Liver (tissue), 3 donors: ENCODE measurements at regions not wholly inside any gene's neighbourhood (a gene's known extent, or its start where the extent isn't known, plus 50 kb on each side); places are given as distances from the start of the nearest gene placed in this dataset.

Source experiments
- FOXA1 ChIP-seq: IDR thresholded peaks from 2 replicates; pipeline ENCODE4 v1.6.1; 2016; ENCODE audit warnings: antibody characterized with exemption
- HNF4G ChIP-seq: IDR thresholded peaks from 2 replicates; pipeline ENCODE4 v1.6.1; 2016; ENCODE audit warnings: antibody characterized with exemption
- JUND ChIP-seq, 2 donors: IDR thresholded peaks; 2 replicates each; pipeline ENCODE4 v1.6.1; 2016; ENCODE audit warnings: antibody characterized with exemption in 2 of 2
- RAD21 ChIP-seq, 2 donors: IDR thresholded peaks; 2 replicates each; pipeline ENCODE4 v1.6.1; 2016; ENCODE audit warnings: antibody characterized with exemption in 2 of 2, mild to moderate bottlenecking in 2 of 2
- SP1 ChIP-seq: IDR thresholded peaks from 2 replicates; pipeline ENCODE4 v1.6.1; 2018; ENCODE audit warnings: antibody characterized with exemption, mild to moderate bottlenecking
- TAF1 ChIP-seq: conservative IDR thresholded peaks from 2 replicates; pipeline ENCODE4 v1.6.1; 2016; ENCODE audit warnings: antibody characterized with exemption, mild to moderate bottlenecking
- YY1 ChIP-seq: IDR thresholded peaks from 2 replicates; pipeline ENCODE4 v1.6.1; 2016; ENCODE audit warnings: antibody characterized with exemption, mild to moderate bottlenecking
- TF ChIP-seq, protein P1 (sequence below): IDR thresholded peaks from 2 replicates; pipeline ENCODE4 v1.6.1; 2016; ENCODE audit warnings: antibody characterized with exemption, mild to moderate bottlenecking
- TF ChIP-seq, protein P2 (sequence below): fragments of 150-350 bp; IDR thresholded peaks from 2 replicates; pipeline ENCODE4 v1.5.1; 2017; ENCODE audit warnings: improper control_type of control experiment, low read depth, low read length; ENCODE audit not compliant: missing input control
- TF ChIP-seq, protein P3 (sequence below): IDR thresholded peaks from 2 replicates; pipeline ENCODE4 v1.6.1; 2016; ENCODE audit warnings: antibody characterized with exemption
- TF ChIP-seq, protein P4 (sequence below): IDR thresholded peaks from 2 replicates; pipeline ENCODE4 v1.6.1; 2016; ENCODE audit warnings: antibody characterized with exemption
- TF ChIP-seq, protein P5 (sequence below): IDR thresholded peaks from 2 replicates; pipeline ENCODE4 v1.6.1; 2016; ENCODE audit warnings: antibody characterized with exemption
- donor health status: healthy.
- donor health status: healthy.

DNA sequence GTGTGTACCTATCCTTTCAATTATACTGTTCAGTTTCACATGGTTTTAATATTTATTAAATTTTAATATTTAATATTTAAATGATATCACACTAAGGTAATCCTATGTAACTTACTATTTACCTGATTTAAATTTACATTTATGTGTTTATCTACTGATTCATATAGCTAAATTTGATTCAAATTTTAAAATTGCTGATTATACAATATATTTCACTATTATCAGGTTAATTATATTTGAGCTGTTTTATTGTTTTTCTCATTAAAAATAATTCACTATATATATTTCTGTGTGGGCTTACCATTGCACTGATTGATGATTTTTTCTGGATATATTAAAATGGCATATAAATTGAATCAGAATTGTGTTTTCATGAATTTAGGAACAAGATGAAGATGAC, 1923.5 kb downstream of the STIM2 start:
- TF ChIP-seq, protein P1, sequence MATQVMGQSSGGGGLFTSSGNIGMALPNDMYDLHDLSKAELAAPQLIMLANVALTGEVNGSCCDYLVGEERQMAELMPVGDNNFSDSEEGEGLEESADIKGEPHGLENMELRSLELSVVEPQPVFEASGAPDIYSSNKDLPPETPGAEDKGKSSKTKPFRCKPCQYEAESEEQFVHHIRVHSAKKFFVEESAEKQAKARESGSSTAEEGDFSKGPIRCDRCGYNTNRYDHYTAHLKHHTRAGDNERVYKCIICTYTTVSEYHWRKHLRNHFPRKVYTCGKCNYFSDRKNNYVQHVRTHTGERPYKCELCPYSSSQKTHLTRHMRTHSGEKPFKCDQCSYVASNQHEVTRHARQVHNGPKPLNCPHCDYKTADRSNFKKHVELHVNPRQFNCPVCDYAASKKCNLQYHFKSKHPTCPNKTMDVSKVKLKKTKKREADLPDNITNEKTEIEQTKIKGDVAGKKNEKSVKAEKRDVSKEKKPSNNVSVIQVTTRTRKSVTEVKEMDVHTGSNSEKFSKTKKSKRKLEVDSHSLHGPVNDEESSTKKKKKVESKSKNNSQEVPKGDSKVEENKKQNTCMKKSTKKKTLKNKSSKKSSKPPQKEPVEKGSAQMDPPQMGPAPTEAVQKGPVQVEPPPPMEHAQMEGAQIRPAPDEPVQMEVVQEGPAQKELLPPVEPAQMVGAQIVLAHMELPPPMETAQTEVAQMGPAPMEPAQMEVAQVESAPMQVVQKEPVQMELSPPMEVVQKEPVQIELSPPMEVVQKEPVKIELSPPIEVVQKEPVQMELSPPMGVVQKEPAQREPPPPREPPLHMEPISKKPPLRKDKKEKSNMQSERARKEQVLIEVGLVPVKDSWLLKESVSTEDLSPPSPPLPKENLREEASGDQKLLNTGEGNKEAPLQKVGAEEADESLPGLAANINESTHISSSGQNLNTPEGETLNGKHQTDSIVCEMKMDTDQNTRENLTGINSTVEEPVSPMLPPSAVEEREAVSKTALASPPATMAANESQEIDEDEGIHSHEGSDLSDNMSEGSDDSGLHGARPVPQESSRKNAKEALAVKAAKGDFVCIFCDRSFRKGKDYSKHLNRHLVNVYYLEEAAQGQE, result no peak
- TF ChIP-seq, protein P2, sequence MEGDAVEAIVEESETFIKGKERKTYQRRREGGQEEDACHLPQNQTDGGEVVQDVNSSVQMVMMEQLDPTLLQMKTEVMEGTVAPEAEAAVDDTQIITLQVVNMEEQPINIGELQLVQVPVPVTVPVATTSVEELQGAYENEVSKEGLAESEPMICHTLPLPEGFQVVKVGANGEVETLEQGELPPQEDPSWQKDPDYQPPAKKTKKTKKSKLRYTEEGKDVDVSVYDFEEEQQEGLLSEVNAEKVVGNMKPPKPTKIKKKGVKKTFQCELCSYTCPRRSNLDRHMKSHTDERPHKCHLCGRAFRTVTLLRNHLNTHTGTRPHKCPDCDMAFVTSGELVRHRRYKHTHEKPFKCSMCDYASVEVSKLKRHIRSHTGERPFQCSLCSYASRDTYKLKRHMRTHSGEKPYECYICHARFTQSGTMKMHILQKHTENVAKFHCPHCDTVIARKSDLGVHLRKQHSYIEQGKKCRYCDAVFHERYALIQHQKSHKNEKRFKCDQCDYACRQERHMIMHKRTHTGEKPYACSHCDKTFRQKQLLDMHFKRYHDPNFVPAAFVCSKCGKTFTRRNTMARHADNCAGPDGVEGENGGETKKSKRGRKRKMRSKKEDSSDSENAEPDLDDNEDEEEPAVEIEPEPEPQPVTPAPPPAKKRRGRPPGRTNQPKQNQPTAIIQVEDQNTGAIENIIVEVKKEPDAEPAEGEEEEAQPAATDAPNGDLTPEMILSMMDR, result no peak
- TF ChIP-seq, protein P3, sequence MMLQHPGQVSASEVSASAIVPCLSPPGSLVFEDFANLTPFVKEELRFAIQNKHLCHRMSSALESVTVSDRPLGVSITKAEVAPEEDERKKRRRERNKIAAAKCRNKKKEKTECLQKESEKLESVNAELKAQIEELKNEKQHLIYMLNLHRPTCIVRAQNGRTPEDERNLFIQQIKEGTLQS, result no peak
- TF ChIP-seq, protein P4, sequence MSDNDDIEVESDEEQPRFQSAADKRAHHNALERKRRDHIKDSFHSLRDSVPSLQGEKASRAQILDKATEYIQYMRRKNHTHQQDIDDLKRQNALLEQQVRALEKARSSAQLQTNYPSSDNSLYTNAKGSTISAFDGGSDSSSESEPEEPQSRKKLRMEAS, result no peak
- TF ChIP-seq RAD21 (IDR thresholded peaks at IDR 0.05) (no peak), YY1 (no peak), JUND (IDR thresholded peaks at IDR 0.05) (no peak), SP1 (no peak), TAF1 (no peak), HNF4G (no peak), FOXA1 (no peak)
- TF ChIP-seq, protein P5, sequence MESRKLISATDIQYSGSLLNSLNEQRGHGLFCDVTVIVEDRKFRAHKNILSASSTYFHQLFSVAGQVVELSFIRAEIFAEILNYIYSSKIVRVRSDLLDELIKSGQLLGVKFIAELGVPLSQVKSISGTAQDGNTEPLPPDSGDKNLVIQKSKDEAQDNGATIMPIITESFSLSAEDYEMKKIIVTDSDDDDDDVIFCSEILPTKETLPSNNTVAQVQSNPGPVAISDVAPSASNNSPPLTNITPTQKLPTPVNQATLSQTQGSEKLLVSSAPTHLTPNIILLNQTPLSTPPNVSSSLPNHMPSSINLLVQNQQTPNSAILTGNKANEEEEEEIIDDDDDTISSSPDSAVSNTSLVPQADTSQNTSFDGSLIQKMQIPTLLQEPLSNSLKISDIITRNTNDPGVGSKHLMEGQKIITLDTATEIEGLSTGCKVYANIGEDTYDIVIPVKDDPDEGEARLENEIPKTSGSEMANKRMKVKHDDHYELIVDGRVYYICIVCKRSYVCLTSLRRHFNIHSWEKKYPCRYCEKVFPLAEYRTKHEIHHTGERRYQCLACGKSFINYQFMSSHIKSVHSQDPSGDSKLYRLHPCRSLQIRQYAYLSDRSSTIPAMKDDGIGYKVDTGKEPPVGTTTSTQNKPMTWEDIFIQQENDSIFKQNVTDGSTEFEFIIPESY, result no peak
